Esophagus (tissue), 2 donors: ENCODE measurements at regions not wholly inside any gene's neighbourhood (a gene's known extent, or its start where the extent isn't known, plus 50 kb on each side); places are given as distances from the start of the nearest gene placed in this dataset.
"Not testable (repeated sequence)": the region's sequence is repeated elsewhere in the genome, so short reads cannot be mapped to it uniquely, and the experiment has no call there.

Experiments used
- H3K27ac ChIP-seq, 2 donors: one replicate each; pipeline ENCODE4 v1.5.1; 2013; ENCODE audit warnings: low read depth in 2 of 2, mild to moderate bottlenecking in 2 of 2, inconsistent platforms in 1 of 2, low read length in 1 of 2, moderate library complexity in 1 of 2
- H3K27me3 ChIP-seq, 2 donors: one replicate each; pipeline ENCODE4 v1.6.1; 2013; ENCODE audit warnings: low read length in 2 of 2, control low read depth in 1 of 2, mild to moderate bottlenecking in 1 of 2; ENCODE audit not compliant: insufficient read depth in 2 of 2, control insufficient read depth in 1 of 2
- H3K36me3 ChIP-seq, 2 donors: one replicate each; pipeline ENCODE4 v1.6.1; 2013; ENCODE audit warnings: low read length in 1 of 2; ENCODE audit not compliant: control insufficient read depth in 2 of 2, insufficient read depth in 2 of 2
- H3K4me1 ChIP-seq, 2 donors: one replicate each; pipeline ENCODE4 v1.6.1; 2013; ENCODE audit warnings: low read length in 1 of 2; ENCODE audit not compliant: control insufficient read depth in 2 of 2, insufficient read depth in 2 of 2
- H3K4me3 ChIP-seq, 2 donors: one replicate each; pipeline ENCODE4 v1.5.1; 2013; ENCODE audit warnings: low read length in 2 of 2, mild to moderate bottlenecking in 2 of 2, low read depth in 1 of 2, moderate library complexity in 1 of 2
- H3K9me3 ChIP-seq, 2 donors: one replicate each; pipeline ENCODE4 v1.6.1; 2013; ENCODE audit warnings: mild to moderate bottlenecking in 2 of 2, low read depth in 1 of 2, low read length in 1 of 2, moderate library complexity in 1 of 2; ENCODE audit not compliant: control insufficient read depth in 2 of 2, insufficient read depth in 1 of 2
- WGBS, 2 donors: extraction: QIAGEN DNeasy Blood & Tissue Kit; methylation state at CpG; one replicate each; pipeline ENCODE4 v1.1.7; 2013; 5-methylcytosine and 5-hydroxymethylcytosine counted together
- donor health status: healthy with polysubstance abuse.
- donor health status: Bipolar disorder and iron deficiency.

- Histone ChIP-seq H3K4me1 (no peaks in the 10 kb centered on the region), H3K9me3 (peaks cover 0 to 7% of the 10 kb centered on the region in 2 donors), H3K4me3 (no peak overlapping the region), H3K27me3 (no peaks in the 10 kb centered on the region), H3K36me3 (no peaks in the 10 kb centered on the region), H3K27ac (no peak overlapping the region)
- 79 to 91% methylated on average over 1 of the region's 1 CpG for WGBS, 2 donors
These were observed 161.3 kb upstream of the CAND1 start for GRCh38 chr12:67107751-67108269.

GRCh38 chr12:67110345-67110744 is 158.8 kb upstream of the CAND1 start:
- H3K9me3 ChIP-seq, H3K36me3 ChIP-seq, H3K27me3 ChIP-seq, H3K4me1 ChIP-seq, H3K27ac ChIP-seq, H3K4me3 ChIP-seq: not testable (repeated sequence)
- 94 to 96% methylated on average over 2 of the region's 2 CpGs for WGBS, 2 donors

- Histone ChIP-seq H3K27ac (no peak overlapping the region), H3K9me3 (peaks cover 0 to 7% of the 10 kb centered on the region in 2 donors), H3K4me3 (no peak overlapping the region), H3K27me3 (no peaks in the 10 kb centered on the region), H3K36me3 (no peaks in the 10 kb centered on the region), H3K4me1 (no peaks in the 10 kb centered on the region)
- WGBS, 2 donors = 45 to 50% methylated on average over 4 of the region's 4 CpGs
These were observed 158.0 kb upstream of the CAND1 start for GRCh38 chr12:67111182-67111581.

GRCh38 chr12:67112586-67112985 is 156.6 kb upstream of the CAND1 start:
- no peaks in the 10 kb centered on the region for H3K27me3 ChIP-seq
- no peak overlapping the region for H3K4me3 ChIP-seq
- peaks cover 0 to 2% of the 10 kb centered on the region in 2 donors for H3K9me3 ChIP-seq
- H3K27ac ChIP-seq = no peak overlapping the region
- 77 to 79% methylated on average over 5 of the region's 5 CpGs for WGBS, 2 donors
- no peaks in the 10 kb centered on the region for H3K36me3 ChIP-seq
- no peaks in the 10 kb centered on the region for H3K4me1 ChIP-seq

- no peak overlapping the region for H3K4me3 ChIP-seq
- H3K4me1 ChIP-seq = no peaks in the 10 kb centered on the region
- H3K27ac ChIP-seq = no peak overlapping the region
- no peaks in the 10 kb centered on the region for H3K9me3 ChIP-seq
- no peaks in the 10 kb centered on the region for H3K27me3 ChIP-seq
- 88 to 94% methylated on average over 1 of the region's 1 CpG for WGBS, 2 donors
- no peaks in the 10 kb centered on the region for H3K36me3 ChIP-seq
These were observed 153.0 kb upstream of the CAND1 start for GRCh38 chr12:67116134-67116533.

- Histone ChIP-seq H3K9me3 (no peaks in the 10 kb centered on the region), H3K36me3 (no peaks in the 10 kb centered on the region), H3K4me3 (no peak overlapping the region), H3K27me3 (peaks cover 0 to 5% of the 10 kb centered on the region in 2 donors), H3K27ac (no peak overlapping the region), H3K4me1 (no peaks in the 10 kb centered on the region)
These were observed 146.6 kb upstream of the CAND1 start for GRCh38 chr12:67122584-67122983.

- Histone ChIP-seq H3K4me1 (no peaks in the 10 kb centered on the region), H3K36me3 (no peaks in the 10 kb centered on the region), H3K27ac (no peak overlapping the region), H3K9me3 (no peaks in the 10 kb centered on the region), H3K4me3 (no peak overlapping the region), H3K27me3 (peaks cover 0 to 2% of the 10 kb centered on the region in 2 donors)
- WGBS, 2 donors = 64 to 74% methylated on average over 1 of the region's 1 CpG
These were observed 131.9 kb upstream of the CAND1 start for GRCh38 chr12:67137256-67137655.

GRCh38 chr12:67141296-67142018 is 127.7 kb upstream of the CAND1 start:
- WGBS, 2 donors = 58 to 59% methylated on average over 1 of the region's 1 CpG
- no peaks in the 10 kb centered on the region for H3K4me1 ChIP-seq
- H3K36me3 ChIP-seq = no peaks in the 10 kb centered on the region

GRCh38 chr12:67145692-67146091 is 123.5 kb upstream of the CAND1 start:
- H3K27me3 ChIP-seq = no peaks in the 10 kb centered on the region
- no peaks in the 10 kb centered on the region for H3K9me3 ChIP-seq
- H3K4me1 ChIP-seq = no peaks in the 10 kb centered on the region
- no peak overlapping the region for H3K4me3 ChIP-seq
- 64 to 72% methylated on average over 4 of the region's 4 CpGs for WGBS, 2 donors
- no peaks in the 10 kb centered on the region for H3K36me3 ChIP-seq
- H3K27ac ChIP-seq = no peak overlapping the region

More at GRCh38 chr12:67141296-67142018, 127.7 kb upstream of the CAND1 start:
- H3K27ac ChIP-seq = no peak overlapping the region
- H3K9me3 ChIP-seq = no peaks in the 10 kb centered on the region
- peaks cover 0 to 2% of the 10 kb centered on the region in 2 donors for H3K27me3 ChIP-seq
- H3K4me3 ChIP-seq = no peak overlapping the region

GRCh38 chr12:67147030-67147429 is 122.1 kb upstream of the CAND1 start:
- WGBS, 2 donors = 41 to 64% methylated on average over 1 of the region's 1 CpG
- Histone ChIP-seq H3K27me3 (no peaks in the 10 kb centered on the region), H3K9me3 (no peaks in the 10 kb centered on the region), H3K36me3 (no peaks in the 10 kb centered on the region), H3K4me3 (no peak overlapping the region), H3K4me1 (no peaks in the 10 kb centered on the region), H3K27ac (no peak overlapping the region)
